CD4-positive, alpha-beta T cell treated with Interleukin-4 for 1 hour (primary cell): ENCODE measurements at regions not wholly inside any gene's neighbourhood (a gene's known extent, or its start where the extent isn't known, plus 50 kb on each side); places are given as distances from the start of the nearest gene placed in this dataset.
A peak's percentile ranks its signal among the peaks of the same experiment; 100 is the strongest.

Source experiments
- DNase-seq, 2 donors: peaks; one replicate each; pipeline ENCODE4 v3.0.0-alpha.2; 2020 to 2022

DNA sequence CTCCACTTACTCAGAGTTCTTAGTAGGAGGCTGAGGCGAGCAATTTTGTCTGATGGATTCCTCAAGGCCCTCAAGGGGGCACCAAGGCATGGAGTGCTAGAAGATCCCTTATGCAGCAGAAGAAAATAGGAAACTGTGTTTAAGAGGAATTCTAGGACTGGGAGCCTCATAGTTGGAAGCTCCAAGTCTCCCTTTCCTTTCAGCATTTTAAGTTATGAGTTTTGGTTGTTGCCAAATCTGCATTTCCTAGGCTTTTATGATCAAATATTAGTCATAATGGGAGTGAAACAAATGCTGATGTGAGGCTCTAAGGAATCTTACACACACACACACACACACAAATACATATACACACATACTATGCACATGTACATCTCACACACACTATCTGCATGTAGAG is 714.0 kb downstream of the UTRN start:
- DNase-seq = no peak

DNA sequence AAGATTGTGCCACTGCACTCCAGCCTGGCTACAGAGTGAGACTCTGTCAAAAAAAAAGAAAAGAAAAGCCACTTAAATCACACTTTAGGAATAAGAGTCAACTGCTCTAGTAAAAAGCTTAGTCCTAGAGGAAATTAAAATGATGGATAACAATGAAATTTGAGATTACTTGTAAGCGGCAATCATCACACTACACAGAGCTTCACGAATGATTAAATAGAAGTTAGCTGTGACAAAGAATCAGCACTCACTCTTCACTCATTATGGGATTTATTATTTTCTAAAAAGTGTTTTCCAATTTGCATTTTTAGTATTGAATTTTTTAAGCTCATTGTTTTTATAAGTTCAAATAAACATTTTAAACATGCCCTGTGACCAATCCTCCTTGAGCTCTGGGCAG is 718.0 kb downstream of the UTRN start:
- no peak for DNase-seq

DNA sequence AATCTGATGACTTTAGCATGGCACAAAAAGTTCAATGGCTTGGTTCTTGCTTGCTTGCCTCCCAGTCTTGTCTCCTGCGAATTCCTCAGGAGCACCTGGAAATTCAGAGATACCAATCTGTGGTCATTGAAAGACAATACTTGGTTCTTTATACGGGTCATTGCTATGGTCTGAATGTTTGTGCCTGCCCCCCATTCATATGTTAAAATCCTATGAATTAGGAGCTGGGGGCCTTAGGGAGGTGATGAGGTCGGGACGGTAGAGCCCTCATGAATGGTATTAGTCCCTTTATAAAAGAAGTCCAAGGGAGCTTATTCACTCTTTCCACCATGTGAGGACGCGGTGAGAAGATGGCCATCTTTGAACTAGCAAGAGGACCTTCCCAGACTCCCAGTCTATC is 721.8 kb downstream of the UTRN start:
- DNase-seq = no peak

DNA sequence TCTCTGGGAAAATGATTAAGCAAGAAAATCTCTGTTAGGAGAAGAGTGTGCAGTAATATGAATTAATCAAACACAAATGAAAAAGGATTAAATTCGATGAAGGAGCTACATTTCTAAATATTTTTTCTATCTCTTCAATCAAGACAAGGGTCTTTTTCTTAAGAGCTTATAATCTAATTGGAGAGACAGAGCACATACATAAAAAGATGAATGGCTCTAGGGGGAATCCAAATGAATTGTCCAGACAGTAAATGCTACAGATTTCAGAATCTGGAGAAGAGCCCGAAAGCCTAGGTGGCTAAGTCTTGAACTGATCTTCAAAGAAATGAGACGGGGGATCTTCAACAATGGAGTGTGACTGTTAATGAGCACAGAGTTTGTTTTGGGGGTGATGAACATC is 723.6 kb downstream of the UTRN start:
- DNase-seq = no peak

- no peak for DNase-seq
These were observed 724.6 kb downstream of the UTRN start for GRCh38 chr6:145009711-145010110.

DNA sequence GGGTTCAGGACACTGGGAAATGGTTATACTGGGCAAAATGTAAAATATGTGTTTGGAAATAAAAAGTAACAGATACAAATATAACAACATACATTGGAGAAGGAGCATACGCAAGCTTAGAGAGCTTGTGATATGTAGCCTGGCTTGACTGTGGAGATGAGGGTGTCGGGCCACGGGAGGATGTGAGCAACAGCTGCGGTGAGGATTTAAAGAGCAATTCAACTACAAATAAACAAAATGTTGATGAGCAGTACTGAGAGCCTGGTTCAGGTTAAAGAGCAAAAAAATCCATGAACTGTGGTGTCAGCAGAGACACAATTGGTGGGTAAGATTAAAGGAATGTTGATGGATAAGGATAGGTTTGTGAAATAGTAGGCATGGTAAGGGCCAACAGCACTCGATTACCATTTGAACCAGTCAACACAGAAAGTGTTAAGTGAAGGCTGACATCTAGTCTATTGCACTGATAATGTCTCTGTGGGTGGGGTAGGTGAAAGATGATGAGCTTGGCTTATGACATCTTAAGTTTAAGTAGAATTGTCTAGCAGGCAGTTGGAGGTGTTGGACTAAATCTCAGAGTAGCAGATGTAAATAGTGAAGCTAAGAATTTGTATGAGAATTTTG is 723.2 kb downstream of the EPM2A start:
- no peak for DNase-seq

- peak in 1 of 2 donors; percentile 13 for DNase-seq
These were observed 719.4 kb downstream of the EPM2A start for GRCh38 chr6:145015739-145016558.

- DNase-seq = no peak
These were observed 718.3 kb downstream of the EPM2A start for GRCh38 chr6:145017051-145017450.

DNA sequence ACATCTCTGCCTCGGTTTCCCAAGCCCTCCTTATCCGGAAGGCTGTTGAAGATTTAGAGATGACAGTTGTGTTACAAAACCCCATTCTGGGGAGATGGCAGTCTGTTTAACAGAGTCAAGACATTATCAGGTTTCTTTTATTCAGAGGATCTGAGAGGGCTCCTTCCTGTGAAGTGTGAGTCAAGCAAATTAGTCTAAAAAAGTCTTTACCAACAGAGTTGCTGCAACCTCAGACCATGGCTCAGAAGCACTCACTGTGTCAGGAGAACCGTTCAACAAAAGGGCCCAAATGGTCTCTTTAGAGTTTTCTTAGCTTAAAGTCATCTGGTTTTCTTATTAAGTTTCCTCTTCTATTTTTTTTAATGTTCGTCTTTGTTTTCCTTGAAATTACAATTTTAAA is 717.8 kb downstream of the EPM2A start:
- no peak for DNase-seq

DNA sequence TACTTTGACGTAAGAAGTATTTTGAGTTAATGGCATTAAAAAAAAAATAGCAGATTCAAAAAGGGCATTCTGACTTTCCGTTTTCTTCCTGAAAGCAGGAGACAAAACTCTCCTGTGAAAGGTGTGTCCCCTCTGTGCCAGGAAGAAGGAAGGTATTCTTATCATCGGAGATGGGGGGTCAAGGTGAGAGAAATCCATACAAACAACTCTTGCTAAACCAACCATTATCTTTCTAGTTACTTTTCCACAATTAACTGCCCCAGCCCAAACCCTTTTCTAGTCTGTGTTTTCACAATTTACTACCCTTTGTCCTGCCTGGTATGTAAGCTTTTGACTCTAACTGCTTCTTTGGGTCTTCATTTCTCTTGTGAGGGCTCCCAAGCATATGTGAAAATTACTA is 717.3 kb downstream of the EPM2A start:
- no peak for DNase-seq

DNA sequence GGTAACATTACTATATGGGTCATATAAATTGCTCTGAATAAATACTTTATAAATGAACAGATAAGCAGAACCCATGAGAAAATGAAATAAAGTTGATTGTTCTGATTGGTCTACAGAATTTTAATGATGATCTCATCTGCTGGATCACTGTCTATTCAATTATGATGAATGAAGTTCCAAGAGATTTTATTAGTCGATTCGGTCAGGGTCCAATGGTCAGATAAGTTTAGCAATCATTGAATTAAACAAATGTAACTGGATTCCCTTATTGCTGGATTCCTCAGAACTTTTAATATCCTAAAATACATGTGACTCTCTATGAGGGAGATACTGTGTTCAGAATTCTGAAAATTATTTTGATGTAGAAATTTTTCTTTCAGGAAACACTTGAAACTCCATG is 715.2 kb downstream of the EPM2A start:
- no peak for DNase-seq

GRCh38 chr6:145020543-145020942 is 714.8 kb downstream of the EPM2A start:
- DNase-seq = no peak

DNA sequence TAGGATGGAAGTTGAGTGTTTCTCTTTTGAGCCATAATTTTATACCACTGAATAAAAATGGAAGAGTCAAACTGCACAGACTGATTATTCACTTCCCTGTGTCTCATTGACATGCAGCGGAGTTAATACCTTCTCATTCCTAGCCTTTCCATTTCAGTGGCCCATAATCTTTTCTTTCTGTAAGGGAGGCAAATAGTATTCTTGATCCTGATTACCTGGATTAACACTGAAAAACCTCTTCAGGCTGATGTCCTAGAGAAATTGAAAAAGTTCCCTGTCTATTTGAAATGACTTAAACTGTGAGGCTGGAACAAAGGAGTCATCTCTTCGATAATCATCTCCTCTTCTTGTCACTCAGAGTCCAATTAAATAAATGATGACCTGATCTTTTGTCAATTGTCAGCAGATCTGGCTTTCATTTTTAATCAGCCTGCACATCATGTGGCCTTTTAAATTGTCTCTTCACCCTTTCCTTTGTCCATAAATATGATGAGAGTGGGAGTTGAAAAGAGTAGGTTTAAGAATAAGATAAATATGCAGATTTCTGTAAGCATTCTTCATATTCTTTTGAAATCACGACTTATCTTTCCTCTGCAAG is 713.0 kb downstream of the EPM2A start:
- no peak for DNase-seq

- DNase-seq = no peak
These were observed 712.1 kb downstream of the EPM2A start for GRCh38 chr6:145023116-145023726.

DNA sequence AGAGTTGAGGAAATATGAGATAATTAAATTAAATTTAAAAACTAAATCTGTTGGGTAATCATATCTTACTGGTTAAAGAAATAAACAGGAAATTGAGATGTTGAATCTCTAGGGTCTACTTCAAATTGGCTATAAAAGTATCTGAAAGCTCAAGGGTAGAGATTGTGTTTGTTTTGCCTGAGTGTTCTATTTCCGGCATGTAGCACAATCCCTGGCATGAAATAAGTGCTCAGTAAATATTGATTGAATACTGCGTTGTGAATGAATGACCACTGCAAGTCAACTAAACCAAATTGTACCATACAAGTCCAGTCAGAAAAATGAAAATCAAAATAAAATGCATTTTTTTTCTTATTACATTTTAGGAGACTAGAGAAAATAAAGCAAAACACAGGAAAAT is 709.8 kb downstream of the EPM2A start:
- DNase-seq = no peak

GRCh38 chr6:145026267-145026679 is 709.0 kb downstream of the EPM2A start:
- DNase-seq = no peak

- DNase-seq = peak in 1 of 2 donors; percentile 25
These were observed 707.0 kb downstream of the EPM2A start for GRCh38 chr6:145028144-145028818.

DNA sequence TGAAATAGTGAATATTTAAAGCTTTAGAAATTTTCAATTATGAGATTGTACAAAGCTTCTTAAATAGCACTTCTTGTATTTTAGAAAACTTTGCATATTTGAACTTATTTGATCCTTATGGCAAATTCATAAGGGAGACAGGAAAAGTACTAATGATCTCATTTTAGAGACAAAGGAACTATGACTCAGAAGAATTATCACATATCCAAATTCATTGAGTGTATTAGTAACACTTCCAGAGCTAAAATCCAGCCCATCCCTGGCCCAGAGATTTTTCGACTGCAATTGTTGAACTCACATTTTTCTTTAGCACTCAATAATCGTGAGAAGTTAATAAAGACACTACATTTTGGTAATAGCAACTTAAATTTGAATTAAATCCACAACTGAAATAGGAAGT is 704.3 kb downstream of the EPM2A start:
- DNase-seq = no peak

DNA sequence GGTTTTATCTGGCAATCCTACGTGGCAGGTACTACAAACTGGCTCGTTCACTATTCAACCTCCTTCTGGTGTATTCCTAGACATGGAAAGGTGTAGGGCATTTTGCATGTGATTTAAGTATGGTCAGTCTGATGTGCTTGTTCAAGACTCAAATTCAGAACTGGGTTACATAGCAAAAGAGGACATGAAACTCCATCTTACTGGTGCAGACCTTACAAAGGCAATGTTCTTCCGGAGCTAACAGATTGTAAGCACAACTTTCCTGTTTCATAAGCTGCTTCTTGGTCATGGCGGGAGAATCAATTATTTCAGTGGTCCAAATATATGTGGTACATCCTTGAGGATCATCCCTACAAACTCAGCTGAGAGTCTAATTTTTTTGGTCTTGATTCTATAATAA is 703.4 kb downstream of the EPM2A start:
- no peak for DNase-seq

DNA sequence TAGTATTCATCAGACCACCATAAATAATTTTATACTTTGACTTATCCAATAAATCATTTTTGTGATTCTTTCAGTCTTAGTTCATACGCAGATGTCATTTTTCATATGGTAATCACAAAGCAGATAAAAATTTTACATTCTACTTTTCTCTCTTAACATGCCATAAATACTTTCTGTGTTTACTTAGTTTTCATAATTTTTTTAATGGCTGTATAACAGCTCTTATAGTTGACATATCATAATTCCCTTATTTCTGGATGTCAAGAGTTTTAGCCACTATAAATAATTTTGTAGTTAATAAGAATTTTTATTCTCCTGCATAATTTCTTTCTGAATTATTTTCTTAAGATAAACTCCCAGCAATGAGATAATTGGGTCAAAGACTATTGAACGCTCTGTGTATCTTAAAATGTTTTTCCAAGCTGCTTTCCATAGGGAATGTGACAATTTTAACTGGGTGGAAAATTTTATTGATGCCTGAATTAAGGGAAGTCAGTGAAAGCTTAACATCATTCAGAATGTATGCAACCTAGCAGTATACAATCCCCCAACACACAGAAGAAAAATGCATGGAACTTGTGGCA is 702.7 kb downstream of the EPM2A start:
- DNase-seq = no peak

DNA sequence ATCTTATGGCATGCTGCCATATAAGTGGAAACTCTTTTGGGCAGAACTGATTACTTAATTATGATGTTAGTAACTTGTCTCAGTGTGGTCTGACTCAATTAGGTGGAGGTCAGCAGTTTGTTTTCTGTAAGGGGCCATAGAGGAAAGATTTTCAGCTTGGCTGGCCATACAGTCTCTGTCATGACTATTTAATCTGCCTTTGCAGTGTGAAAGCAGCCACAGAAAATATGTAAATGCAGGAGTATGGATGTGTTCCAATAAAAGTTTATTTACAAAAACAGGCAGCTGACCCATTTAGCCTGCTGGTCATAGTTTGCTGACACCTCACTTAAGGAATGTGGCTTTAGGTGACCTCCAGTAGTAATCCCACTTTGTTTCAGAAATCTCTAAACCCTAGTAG is 700.7 kb downstream of the EPM2A start:
- no peak for DNase-seq

- no peak for DNase-seq
These were observed 699.1 kb downstream of the EPM2A start for GRCh38 chr6:145036236-145036635.
